ENCODE measurements at regions not wholly inside any gene's neighbourhood (a gene's known extent, or its start where the extent isn't known, plus 50 kb on each side); places are given as distances from the start of the nearest gene placed in this dataset.

- H3K36me3 ChIP-seq (ENCODE audit: control insufficient read depth, low read length), result no peaks in the 10 kb centered on the region
- no peak overlapping the region for H3K4me3 ChIP-seq (ENCODE audit: low read length)
- TF ChIP-seq EZH2phosphoT487 (IDR thresholded peaks at IDR 0.05; ENCODE audit: borderline replicate concordance, low read length) (no peak), CTCF (IDR thresholded peaks at IDR 0.05; ENCODE audit: low read depth, low read length, poor library complexity, severe bottlenecking) (no peak)
- H3F3A ChIP-seq (ENCODE audit: control insufficient read depth, insufficient read depth), result no peaks in the 10 kb centered on the region
- no peaks in the 10 kb centered on the region for H3K4me1 ChIP-seq (ENCODE audit: control insufficient read depth, low read length)
- H3K9me2 ChIP-seq (replicated peaks; ENCODE audit: control insufficient read depth, low read length), result no peaks in the 10 kb centered on the region
- no peaks in the 10 kb centered on the region for H4K20me1 ChIP-seq (ENCODE audit: control insufficient read depth, insufficient read depth, low read depth, low read length)
- no peaks in the 10 kb centered on the region for H3K27me3 ChIP-seq (ENCODE audit: control insufficient read depth, low read length)
- no peak overlapping the region for H3K4me2 ChIP-seq (ENCODE audit: low read length)
- H3K79me2 ChIP-seq (ENCODE audit: control insufficient read depth, low read length), result no peaks in the 10 kb centered on the region
- no peak overlapping the region for H3K27ac ChIP-seq (ENCODE audit: low read depth, low read length)
- H3K9me3 ChIP-seq (ENCODE audit: control insufficient read depth, insufficient read depth, low read length), result no peaks in the 10 kb centered on the region
Measured at GRCh38 chr7:156511426-156511825, 129.1 kb upstream of the RNF32 start.

- Histone ChIP-seq H3F3A (ENCODE audit: control insufficient read depth, insufficient read depth) (no peaks in the 10 kb centered on the region), H3K27me3 (ENCODE audit: control insufficient read depth, low read length) (no peaks in the 10 kb centered on the region), H4K20me1 (ENCODE audit: control insufficient read depth, insufficient read depth, low read depth, low read length) (no peaks in the 10 kb centered on the region), H3K27ac (ENCODE audit: low read depth, low read length) (no peak overlapping the region), H3K36me3 (ENCODE audit: control insufficient read depth, low read length) (no peaks in the 10 kb centered on the region), H3K4me1 (ENCODE audit: control insufficient read depth, low read length) (no peaks in the 10 kb centered on the region), H3K79me2 (ENCODE audit: control insufficient read depth, low read length) (no peaks in the 10 kb centered on the region), H3K4me3 (ENCODE audit: low read length) (no peak overlapping the region), H3K9me3 (ENCODE audit: control insufficient read depth, insufficient read depth, low read length) (no peaks in the 10 kb centered on the region), H3K9me2 (replicated peaks; ENCODE audit: control insufficient read depth, low read length) (no peaks in the 10 kb centered on the region), H3K4me2 (ENCODE audit: low read length) (no peak overlapping the region)
- TF ChIP-seq EZH2phosphoT487 (IDR thresholded peaks at IDR 0.05; ENCODE audit: borderline replicate concordance, low read length) (no peak), CTCF (IDR thresholded peaks at IDR 0.05; ENCODE audit: low read depth, low read length, poor library complexity, severe bottlenecking) (no peak)
Measured at GRCh38 chr7:156510966-156511365, 129.6 kb upstream of the RNF32 start.

GRCh38 chr7:156509216-156509615, 131.4 kb upstream of the RNF32 start:
- no peak overlapping the region for H3K4me3 ChIP-seq (ENCODE audit: low read length)
- no peaks in the 10 kb centered on the region for H3K4me1 ChIP-seq (ENCODE audit: control insufficient read depth, low read length)
- H3F3A ChIP-seq (ENCODE audit: control insufficient read depth, insufficient read depth), result no peaks in the 10 kb centered on the region
- no peak overlapping the region for H3K4me2 ChIP-seq (ENCODE audit: low read length)
- no peak for TF ChIP-seq CTCF (IDR thresholded peaks at IDR 0.05; ENCODE audit: low read depth, low read length, poor library complexity, severe bottlenecking)
- TF ChIP-seq EZH2phosphoT487 (IDR thresholded peaks at IDR 0.05; ENCODE audit: borderline replicate concordance, low read length), result no peak
- no peaks in the 10 kb centered on the region for H3K9me2 ChIP-seq (replicated peaks; ENCODE audit: control insufficient read depth, low read length)
- no peaks in the 10 kb centered on the region for H3K36me3 ChIP-seq (ENCODE audit: control insufficient read depth, low read length)
- no peaks in the 10 kb centered on the region for H3K79me2 ChIP-seq (ENCODE audit: control insufficient read depth, low read length)
- no peak overlapping the region for H3K27ac ChIP-seq (ENCODE audit: low read depth, low read length)
- H3K9me3 ChIP-seq (ENCODE audit: control insufficient read depth, insufficient read depth, low read length), result no peaks in the 10 kb centered on the region
- no peaks in the 10 kb centered on the region for H4K20me1 ChIP-seq (ENCODE audit: control insufficient read depth, insufficient read depth, low read depth, low read length)
- H3K27me3 ChIP-seq (ENCODE audit: control insufficient read depth, low read length), result no peaks in the 10 kb centered on the region

GRCh38 chr7:156505876-156506275, 134.7 kb upstream of the RNF32 start:
- Histone ChIP-seq H3K9me2 (replicated peaks; ENCODE audit: control insufficient read depth, low read length) (no peaks in the 10 kb centered on the region), H3K4me1 (ENCODE audit: control insufficient read depth, low read length) (no peaks in the 10 kb centered on the region), H3K36me3 (ENCODE audit: control insufficient read depth, low read length) (no peaks in the 10 kb centered on the region), H3K27ac (ENCODE audit: low read depth, low read length) (no peak overlapping the region), H3K27me3 (ENCODE audit: control insufficient read depth, low read length) (no peaks in the 10 kb centered on the region), H3F3A (ENCODE audit: control insufficient read depth, insufficient read depth) (no peaks in the 10 kb centered on the region), H3K9me3 (ENCODE audit: control insufficient read depth, insufficient read depth, low read length) (no peaks in the 10 kb centered on the region), H3K4me3 (ENCODE audit: low read length) (no peak overlapping the region), H4K20me1 (ENCODE audit: control insufficient read depth, insufficient read depth, low read depth, low read length) (no peaks in the 10 kb centered on the region), H3K4me2 (ENCODE audit: low read length) (no peak overlapping the region), H3K79me2 (ENCODE audit: control insufficient read depth, low read length) (no peaks in the 10 kb centered on the region)
- TF ChIP-seq EZH2phosphoT487 (IDR thresholded peaks at IDR 0.05; ENCODE audit: borderline replicate concordance, low read length) (no peak), CTCF (IDR thresholded peaks at IDR 0.05; ENCODE audit: low read depth, low read length, poor library complexity, severe bottlenecking) (no peak)

All from DOHH2 (cell line).